Activated T-helper 9 cell treated with anti-CD3 and anti-CD28 coated beads, Interleukin-2, amount 50 U/mL, for 16 hours (primary cell): ENCODE measurements at regions not wholly inside any gene's neighbourhood (a gene's known extent, or its start where the extent isn't known, plus 50 kb on each side); places are given as distances from the start of the nearest gene placed in this dataset.

Experiments used
- DNase-seq: peaks from one replicate; pipeline ENCODE4 v3.0.0-alpha.2; 2020; ENCODE audit warnings: low read depth

DNA sequence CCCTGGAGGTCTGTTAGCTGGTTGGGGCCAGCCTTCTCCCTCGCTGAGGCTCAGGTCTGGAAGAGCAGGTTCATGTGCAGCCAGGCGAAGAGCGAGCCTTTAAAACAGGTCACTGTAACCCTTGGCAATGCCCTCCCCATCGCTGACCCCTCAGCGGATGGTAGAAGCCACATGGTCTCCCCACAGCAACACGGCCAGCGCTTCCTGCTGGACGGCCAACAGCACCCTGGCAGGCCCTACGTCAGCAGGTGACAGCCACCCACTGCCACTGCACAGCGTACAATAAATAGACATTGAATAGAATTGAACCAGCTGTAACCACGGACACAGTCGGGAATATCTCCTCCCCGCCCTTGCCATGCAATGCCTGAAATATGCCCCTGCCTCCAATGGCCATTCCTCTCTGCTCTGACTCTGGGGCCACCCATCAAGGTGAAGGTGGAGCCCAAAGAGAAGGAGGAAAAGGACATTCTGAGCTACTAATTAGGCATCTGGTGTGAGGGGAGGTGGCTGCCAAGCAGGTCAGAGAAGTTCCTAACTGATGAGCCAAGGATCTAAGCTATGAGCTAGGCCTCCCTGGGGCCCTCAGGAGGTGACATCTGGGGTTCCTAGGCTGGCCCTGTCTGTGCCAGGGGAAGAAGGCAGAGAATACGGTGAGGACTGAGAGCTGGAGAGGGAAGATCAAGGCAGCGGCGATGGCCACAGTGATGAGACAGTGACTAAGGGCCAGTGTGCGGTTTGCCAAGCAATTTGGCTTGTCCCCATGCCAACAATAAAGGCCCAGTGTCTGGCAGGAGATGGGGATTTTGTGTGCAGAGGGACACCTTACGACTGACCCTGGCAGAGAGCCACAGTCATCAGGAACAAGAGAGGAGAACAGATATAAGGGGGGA lies 202.3 kb downstream of the BCOR start:
- DNase-seq: no peak

DNA sequence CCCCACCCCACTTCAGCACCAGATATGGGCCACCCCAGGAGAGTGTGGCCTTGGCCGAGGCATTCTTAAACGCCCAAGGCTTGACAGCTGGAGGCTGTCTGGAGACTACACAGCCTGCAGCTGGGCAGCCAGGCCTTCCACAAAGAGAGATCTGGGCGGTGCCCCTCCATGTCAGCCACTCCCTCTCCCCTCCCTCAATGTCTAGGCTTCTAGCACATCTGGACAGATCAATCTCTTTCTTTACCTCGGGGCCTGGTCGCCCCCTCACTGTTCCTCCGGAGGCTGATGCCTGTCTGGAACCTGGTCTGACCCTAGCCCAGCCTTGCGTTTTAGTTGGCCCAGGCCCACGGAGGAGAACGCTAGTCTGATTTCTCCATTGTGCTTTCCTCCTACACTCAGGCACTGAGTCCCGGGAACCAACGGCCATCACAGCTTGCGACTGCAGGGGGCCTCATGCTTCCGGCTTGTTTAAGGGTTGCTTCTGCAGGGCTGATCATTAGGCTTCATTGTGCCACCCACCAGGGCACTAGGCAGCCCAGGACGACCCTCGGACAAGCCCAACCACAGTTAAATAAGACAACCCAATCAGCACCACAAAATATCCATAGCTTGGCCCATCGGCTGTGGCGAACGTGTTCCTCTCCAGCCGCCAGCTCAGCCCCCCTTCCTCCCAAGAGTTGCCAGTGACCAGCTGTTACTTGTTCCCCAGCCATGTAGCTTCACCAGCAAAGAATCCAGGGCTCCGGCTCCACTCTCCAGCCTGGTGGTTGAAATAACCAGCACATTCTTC lies 200.6 kb downstream of the BCOR start:
- DNase-seq: no peak

DNA sequence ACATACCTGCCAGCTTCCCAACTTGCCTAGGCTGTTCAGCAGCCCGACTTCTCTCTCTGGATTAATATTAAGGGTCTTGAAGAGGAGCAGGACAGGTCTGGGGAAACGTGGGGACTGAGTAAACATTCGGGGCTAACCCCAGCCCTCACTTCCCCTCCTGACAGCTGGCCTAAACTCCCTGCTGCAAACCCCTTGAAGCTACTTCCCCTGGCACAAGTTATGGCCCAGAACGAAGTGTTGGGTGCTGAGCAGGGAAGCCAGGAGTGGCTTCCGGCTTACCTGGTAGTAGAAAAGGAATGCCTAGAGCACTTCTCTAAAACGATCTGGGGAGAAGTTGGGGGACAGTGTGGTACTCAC lies 200.0 kb downstream of the BCOR start:
- no peak for DNase-seq

DNA sequence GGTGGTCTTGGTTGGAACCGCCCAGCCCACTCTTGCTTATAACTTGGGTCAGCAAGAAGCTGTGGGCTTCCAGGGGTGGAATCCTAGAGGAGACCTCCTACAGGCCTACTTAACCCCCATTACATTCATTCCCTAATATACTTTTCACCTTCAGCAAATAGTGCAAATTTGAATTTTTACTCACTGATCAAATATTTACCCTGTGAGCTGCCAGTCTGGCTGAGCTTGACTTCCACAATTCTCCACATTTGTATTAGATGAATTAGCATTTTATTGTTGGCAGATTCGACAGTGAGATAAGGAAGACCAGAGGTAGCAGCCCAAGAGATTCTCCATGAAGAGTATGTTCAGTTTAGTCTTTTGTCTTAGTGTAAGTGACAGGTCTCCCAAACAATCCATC lies 199.6 kb downstream of the BCOR start:
- no peak for DNase-seq

DNA sequence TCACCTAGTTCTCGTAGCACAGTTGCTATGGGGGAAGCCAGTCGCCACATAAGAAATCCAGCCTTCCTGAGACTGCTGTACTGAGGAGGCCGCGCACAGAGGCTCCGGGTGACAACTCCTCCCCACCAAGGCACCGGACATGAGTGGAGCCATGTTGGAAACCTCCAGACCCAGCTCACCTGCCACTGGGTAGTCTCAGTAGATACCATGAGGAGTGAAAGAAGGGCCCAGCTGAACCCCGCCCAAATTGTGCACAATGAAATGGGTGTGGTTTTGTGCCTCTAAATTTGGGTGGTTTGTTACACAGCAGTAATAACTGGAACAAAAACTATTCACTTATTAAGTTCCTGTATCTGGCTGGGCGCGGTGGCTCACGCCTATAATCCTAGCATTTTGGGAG lies 198.7 kb downstream of the BCOR start:
- DNase-seq: no peak

DNA sequence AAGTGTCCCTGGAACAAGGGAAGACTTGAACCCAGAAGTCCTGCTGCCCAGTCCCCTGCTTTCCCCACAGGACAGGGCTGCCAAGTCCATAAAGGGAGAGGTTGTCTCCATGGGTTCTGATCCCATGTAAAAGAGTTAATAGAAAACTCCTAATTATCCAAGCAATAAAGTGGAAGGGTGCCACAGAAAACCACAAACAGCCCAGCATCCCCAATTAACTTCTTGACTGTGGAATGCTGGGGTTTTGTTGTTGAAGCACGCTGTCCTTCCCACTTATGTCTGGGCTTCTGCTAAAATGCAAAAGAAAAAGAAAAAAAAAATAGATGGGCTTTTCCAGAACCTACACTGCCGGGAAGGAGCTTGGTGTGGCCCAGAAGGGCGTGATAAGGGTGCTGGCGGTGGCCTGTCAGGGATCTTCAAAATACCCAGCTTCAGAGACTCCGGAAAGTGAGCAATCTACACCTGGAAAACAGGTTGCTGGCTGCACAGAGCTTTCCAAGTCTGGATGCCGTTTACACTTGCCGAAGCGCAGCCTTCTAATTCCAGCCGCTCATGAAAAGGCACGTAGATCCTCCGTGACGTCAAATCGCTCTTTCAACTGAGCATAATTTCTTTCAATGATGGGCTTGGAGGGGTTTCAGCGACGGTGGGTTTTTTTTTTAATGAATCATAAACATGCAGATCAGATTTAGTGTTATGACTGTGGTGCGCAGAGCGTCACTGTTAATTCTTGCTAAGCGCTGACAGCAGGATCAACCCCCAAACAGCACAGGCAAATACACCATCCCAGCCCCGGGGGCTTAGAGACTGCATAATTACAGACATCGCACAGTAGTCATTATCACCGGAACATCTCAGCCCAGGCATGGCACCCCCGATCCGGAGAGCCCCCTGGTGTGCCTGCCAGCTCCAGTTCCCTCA lies 197.6 kb downstream of the BCOR start:
- DNase-seq: no peak

DNA sequence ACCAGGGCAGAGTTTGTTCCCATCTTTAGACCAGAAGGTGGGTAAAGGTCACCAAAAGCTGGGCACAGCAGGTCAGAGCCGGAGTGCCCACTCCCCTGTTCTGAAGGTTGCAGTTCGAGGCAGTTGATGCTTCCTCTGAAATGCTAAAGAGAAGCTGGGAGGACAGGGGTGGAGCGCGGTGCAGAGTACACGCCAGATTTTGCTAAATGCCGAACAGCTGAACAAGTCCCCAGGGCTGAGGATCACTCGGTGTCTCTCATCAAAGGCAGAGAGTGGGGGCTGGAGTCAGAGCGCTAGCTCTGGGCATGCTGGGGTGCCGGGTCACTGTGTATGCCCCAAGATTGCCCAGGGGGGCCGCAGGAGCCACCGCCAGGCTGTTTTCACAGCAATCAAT lies 197.0 kb downstream of the BCOR start:
- DNase-seq: no peak

DNA sequence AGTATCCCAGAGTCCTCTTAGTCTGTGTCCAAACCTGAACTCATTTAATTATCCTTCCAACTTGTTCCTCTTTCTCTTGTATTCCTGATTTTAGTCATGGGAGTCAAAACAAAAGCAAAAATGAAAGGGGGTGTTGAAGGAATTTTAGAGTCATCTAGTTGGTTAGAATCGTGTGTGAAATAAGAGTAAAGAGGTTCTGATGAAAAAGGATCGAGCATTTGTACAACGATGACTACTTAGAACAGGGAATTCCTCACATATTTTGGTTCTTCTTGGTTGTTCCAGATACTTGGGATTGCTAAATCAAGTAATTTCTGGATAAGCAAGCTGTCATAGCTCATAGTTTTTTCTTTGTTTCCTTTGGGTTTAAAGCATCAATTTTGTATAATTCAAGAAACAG lies 194.4 kb downstream of the BCOR start:
- DNase-seq: no peak

DNA sequence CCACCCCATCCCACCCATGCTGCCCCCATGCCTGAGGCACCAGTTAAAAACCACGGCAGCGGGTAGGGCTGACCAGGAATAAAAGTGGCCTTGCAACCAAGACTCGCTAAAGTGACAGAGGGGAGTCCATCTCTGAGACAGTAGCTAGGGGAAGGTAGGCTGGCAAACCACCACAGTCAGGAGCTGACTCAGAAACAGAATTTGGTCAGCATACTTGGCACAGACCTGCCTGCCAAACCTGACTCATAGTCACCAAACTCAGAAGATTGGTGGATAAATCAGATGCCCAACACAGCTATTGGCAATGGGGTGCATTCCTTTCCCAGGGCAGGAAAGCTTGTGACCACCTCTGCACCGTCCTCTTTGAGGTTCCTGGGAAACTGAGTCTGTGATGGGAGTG lies 193.8 kb downstream of the BCOR start:
- DNase-seq: no peak

DNA sequence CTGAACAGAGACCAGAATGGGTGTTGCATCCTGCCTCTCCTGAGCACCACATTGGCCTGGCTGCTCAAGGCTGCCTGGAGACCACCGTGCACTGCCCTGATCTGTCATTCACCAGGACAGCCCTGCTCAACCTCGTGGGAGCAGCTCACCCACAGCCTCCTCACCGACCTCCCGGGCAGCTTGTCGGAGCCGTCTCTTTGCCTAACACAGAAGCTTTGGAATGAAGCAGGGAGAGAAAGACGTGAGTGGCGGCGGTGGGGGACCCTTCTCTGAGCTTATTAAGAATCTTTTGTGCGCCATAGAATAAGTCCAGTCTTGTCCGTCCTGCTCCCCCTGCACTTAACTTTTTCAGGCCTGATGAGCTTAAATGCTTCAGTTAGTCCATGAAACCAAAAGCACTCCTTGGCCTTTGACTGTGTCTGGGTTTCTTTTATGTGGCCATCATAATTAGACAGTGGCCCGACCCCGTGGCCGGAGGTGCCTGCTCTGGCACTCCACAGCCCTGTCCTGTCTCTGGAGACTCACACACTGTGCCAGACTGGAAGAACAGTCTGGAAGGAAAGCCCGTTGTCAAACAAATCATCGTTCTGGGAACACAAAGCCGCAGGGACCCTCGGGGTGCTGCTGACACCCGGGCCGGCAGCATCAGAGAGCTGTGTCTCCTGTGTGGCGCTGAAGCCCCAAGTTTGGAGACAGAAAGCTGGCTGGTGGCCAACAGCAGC lies 192.8 kb downstream of the BCOR start:
- no peak for DNase-seq

DNA sequence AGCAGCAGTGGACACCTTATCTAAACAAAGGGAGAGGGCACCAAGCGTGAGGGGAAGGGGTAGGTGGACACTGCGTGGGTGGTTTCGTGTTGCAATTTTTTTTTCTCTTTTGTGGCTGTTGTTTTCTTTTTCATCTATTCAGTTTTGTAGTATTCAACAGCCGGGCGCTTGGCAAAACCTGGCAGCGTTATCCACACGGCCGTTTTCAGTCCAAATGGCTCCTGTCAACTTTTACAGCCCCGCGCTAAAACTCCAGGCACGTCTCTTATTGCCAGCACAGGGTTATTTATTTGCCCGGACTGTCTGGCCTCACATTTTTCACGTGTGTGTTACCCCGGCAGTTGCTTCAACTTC lies 192.2 kb downstream of the BCOR start:
- DNase-seq: no peak

DNA sequence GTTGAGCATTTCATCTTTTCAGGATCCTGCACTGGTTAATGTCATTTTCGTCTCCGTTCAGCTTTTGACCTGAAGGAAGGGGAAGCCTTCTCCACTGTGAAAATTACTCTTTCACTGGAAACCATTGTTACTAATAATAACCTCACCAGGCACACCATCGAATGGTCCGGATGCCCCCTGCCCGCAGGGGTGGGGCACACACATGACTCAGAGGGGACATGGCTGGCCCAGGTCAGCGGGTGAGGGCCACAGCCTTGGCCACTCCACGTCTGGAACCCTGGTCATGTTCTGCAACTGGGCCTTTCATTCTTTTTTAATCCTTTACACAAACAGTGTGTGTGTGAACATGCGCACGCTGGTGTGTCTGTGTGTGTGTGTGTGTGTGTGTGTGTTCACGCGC lies 191.8 kb downstream of the BCOR start:
- DNase-seq: no peak

DNA sequence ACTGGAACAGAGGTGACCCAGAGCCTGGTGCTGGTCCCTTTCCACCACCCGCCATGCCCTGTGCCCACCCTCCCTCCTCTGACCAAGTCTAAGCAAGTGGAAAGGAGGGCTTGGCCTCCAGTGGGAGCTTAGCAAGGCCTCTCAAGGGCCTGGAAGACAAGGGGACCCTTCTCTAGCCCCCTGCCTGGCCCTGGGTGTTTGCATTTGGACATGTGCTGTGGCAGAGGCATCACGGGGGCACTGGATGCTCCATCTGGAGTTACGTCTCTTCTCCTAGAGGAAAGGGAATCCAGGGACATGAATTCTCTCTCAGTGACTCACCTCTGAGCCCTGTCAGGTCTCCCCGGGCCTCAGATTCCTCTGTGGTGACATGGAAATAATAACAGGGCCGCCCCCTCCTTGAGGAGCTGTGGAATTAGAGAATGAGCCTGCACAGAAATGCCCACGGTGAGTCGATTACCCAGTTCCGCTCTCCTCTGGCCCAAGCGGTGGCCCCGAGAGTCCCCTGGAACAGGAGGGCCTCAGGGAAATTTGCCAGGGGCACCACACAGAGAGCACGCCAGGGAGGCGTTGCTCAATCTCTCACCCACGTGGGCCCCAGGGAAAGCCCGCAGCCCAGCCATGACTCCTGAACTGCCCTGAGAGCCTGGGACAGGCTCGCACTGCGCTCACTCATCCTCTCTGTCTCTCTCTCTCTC lies 189.6 kb downstream of the BCOR start:
- no peak for DNase-seq

DNA sequence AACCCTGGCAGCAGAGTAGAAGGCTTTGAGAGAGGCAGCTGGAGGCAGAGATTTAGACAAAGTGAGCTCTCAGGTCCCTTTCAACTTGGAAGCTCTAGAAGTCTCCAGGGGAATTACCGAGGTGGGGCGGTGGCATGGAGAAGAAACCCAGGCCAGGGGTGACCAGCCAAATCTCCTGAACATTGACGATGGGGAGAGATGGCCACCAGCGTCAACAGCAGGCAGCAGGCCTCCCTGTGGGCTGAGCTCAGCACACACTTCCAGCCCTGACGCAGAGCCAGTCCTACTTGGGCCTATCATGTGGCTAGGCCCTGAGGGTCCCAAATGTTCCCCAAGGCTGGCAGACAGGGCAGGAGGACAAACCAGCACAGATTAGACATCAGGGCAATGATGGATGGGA lies 187.8 kb downstream of the BCOR start:
- no peak for DNase-seq

DNA sequence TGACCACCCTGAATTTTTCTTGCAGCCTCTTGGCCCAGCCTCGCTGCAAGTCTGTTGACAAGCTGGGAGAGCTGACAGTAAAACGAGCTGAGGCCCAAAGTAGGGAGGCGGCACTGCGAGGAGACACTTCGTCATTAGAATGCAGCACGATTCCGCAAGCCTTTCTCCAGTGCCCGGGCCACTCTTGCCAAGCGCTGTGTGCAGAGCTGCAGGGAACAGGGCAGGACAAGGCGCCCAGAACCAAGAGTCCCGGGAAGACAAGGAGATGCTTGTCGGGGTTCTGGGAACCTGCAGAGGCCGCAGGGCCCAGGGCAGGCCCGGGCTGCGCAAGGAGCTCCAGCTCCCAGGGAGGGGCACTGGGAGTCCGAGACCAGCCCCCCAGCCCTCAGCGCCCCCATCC lies 187.1 kb downstream of the BCOR start:
- DNase-seq: no peak

DNA sequence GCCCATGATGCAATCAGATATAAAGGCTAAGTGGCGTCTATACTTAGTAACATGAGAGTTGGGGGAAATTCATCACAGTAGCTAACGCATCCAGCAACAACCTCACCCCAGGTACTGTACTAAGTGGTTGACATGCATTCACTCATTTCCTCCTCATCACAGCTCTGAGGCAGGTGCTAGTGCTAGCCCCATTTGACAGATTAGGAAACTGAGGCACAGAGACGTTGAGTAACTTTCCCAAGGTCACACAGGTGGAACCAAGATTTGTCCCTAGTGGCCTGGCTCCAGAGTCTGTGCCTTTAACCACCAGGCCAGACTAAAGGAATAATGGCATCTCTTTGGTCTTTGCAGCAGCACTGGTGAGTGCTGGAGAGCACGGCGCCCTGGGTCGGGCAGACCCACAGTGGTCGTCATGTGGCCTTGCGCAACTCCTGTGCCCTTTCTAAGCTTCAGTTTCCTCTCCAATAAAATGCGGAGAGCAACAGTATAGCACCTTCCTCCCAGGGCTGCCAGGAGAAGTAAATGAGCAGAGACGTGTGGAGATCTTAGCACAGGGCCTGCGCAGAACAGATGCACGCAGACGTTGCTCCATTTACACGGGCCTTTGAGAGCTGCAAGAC lies 186.4 kb downstream of the BCOR start:
- no peak for DNase-seq

DNA sequence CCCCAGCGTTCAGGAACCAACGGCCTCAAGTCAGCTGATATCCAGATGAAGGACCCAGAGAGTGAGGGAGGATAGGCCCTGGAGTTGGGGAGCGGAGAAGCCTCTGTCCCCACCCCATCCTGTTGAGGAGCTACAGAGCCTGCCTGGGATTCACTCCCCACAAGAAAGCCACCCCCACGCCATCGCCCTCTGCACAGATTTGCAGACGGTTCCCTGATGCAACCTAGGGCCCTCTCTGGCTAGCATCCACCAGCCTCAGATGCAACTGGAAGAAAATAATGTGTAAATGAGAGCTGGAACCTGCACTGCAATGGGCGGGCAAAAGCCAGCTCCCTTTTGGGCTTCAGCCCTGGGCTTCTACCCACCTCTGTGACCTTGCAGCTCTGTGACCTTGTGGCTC lies 185.6 kb downstream of the BCOR start:
- DNase-seq: no peak

DNA sequence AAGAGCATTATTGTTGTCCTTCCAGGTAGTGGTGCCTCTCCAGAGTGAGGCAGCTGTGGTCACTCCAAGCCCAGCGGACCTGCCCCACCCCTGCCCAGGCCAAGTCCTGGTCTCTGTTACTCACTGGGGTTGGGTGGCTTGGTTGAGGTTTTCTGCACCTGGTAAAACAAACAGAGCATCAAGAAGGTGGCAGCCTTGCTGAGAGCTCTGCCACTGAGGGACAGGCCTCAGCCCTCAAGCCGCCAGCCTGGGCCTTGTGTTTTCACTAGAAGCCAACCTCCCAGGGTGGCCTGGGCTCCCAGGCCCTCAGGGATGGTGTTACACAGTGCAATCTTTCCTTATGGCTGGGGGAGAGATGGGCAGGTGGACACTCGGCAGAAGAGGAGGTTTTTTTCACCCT lies 182.7 kb downstream of the BCOR start:
- DNase-seq: no peak

DNA sequence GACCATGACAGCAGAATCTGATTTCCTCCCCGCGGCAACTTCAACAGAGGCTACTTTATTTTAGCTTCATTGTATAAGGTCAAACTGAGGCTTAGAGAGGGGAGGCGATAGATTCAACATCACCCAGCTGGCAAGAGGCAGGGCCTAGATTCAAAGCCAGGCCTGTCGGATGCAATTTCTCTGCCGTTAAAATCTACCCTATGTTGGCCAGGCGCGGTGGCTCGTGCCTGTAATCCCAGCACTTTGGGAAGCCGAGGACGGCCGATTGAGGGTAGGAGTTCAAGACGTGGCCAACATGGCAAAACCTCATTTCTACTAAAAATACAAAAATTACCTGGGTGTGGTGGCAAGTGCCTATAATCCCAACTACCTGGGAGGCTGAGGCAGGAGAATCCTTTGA lies 182.2 kb downstream of the BCOR start:
- DNase-seq: no peak

DNA sequence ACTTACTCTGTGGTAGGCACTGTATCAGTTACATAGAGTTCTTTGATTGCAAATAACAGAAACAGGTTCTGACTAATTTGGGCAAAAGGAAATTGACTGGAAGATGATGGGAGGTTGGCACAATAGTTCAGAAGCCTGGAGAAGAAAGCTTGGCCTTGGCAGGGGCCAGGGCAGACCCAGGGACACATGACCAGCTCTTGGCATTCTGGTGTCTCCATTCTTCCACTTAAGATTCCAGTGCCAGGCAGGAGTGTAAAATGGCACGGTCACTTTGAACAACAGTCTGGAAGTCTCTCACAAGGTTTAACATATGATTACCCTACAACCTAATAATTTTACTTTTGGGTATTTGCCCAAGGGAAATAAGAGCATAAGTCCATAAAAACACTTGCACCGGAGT lies 175.9 kb downstream of the BCOR start:
- DNase-seq: no peak

DNA sequence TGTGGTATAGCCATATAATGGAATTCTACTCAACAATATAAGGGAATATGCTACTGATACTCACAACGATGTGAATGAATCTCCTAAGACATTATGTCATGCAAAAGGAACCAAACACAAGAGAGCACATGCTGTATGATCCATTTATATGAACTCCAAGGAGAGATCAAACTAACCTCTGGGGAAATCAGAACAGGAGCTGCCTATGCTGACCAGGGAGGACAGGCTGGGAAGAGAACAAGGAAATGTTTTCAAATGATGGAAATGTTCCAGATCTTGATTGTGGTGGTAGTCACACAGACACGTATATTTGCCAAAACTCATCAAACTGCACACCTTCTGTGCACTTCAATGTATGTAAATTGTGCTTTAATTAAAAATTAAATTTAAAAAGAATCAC lies 175.3 kb downstream of the BCOR start:
- DNase-seq: no peak
